DMS153 (cell line): ENCODE measurements at regions not wholly inside any gene's neighbourhood (a gene's known extent, or its start where the extent isn't known, plus 50 kb on each side); places are given as distances from the start of the nearest gene placed in this dataset.

ENCODE experiments used
- DNase-seq: peaks from one replicate; lab custom pipeline; 2025; lab: John Stamatoyannopoulos, UW

DNA sequence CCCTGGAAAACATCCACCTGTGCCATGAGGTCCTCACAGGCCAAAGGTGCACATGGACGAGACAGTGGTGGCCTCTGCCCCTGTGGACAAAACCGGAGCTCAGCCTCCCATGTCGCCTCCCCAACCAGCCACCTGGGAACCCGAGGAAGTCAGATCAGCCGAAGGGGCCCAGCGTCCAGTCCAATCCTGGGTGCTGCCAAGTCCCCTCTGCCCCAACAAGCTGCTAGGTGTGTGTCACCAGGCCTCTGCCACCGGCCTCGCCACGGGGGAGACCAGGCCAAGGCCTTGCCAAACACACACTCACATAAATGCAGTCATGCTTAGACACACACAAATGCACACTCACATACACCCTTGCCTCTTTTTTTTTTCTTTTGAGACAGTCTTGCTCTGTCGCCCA lies 167.8 kb downstream of the RBFOX3 start:
- DNase-seq, result no peak

DNA sequence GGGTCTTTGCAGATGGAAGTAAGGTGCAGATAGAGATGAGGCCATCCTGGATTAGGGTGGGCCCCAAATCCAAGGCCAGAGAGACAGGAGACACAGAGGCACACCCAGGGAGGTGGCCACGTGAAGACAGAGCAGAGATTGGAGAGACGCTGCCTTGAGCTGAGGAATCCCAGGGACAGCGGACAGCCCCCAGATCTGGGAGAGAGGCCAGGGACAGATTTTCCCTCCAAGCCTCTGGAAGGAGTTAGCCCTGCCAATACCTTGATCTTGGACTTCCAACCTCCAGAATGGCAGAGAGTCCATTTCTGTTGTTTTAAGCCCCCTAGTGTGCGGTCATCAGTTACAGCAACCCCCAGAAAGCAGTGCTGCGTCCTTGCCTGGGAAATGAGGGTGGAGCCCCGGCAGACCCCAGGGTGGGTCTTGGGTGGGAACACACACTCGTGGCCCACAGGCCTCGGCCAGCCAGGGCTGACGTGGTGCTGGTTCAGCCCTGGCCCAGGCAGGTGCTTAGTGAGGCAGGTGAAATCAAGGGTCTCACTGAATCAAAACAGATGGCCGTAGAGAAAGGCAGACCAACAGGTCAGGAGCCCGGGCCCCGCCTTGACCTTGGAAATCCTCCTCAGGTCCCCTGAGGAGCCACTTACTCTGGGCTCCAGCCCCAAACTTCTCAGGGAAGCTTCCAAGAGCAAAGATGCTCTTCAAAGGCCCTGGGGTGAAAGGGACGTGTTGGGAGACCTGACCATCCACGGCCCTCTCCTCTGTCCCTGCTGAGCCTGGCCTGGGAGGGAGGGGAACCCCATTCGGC lies 169.3 kb downstream of the RBFOX3 start:
- no peak for DNase-seq

DNA sequence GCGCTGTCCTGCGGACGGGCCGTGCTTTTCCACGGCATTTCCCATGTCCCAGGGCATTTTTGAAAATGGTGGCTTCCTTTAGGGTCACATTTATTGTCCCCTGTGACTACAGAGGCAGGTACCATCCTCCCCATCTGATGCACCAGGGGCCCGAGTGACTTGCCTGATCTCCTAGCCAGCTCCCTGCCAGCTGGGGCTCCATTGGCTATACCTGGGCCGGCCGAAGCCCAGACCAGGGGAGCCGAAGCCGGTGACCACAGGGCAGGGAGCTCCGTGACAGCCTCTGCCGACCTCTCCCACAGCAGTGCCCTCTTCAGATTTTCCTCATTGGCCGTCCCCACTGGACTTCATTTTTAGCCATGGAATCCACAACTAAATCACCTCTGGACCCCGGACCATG lies 170.6 kb downstream of the RBFOX3 start:
- DNase-seq, result no peak

DNA sequence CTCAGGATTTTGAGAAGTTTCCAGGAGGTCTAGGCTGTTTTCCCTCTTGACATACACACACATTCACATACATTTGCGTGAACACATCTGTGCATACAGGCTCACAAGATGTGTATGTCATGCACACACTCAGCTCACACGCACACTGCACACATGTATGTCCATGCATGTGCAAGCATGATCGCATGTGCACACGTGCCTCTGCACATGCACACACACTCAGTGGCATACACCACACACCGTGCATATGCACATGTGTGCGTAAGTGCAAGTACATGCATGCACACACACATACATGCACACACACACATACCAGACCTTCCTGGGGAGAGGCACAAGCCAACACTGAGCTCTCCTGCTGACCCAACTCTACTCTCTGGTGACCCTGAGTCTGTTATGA lies 171.4 kb downstream of the RBFOX3 start:
- DNase-seq, result no peak

DNA sequence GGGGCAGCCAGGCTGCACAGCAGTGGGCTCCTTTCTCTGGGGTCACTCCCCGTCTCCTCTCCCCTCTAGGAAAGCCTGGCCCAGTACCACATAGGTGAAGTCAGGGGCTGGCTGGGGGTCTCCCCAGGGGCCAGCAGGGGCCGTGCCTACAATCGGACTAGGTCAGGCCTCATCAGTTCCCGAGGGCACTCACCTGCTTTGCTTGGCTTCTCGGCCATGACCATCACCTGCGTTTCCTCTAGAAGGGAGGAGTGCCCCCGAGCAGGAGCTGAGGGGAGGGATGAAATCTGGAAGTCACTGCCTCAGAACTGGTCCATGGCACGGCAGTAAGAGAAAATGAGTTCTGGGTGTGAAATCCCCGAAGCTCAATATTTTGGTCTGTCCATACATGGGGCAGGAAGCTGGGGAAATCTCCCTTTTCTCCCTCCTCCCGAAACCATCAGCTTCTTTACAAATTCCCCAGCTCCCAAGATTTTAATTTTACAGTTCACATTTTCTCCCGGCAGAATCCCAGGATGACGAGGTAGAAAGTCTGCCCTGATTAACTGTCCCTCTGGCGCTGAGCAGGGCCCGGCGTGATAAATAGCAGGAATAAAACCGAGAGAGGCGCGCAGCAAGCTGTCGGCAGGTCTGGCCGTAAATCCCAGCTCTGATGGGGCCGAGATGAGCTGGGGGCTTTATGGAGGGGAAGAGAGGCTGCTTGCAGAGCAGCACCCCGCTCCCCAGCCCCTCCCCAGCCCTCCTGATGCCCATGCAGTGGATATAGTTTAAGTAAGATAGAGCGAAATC lies 172.1 kb downstream of the RBFOX3 start:
- no peak for DNase-seq

DNA sequence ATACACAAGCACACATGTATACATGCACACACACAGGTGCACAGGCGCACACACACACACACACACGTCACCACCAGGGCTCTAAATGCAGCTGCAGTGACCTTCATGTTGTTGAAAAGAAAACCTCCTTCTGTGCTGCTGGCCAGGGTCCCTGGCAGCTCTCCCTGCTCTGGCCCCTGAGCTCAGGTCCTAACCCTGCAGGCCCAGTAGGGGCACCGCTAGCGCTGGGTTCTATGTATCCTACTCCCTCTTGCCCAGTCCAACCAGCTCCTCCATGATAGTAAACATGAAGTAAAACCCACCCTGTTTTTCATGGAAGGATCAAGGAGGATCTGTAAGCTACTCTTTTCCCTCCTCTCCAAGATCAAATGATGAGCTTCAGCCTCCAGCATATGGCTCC lies 172.8 kb downstream of the RBFOX3 start:
- DNase-seq, result no peak

DNA sequence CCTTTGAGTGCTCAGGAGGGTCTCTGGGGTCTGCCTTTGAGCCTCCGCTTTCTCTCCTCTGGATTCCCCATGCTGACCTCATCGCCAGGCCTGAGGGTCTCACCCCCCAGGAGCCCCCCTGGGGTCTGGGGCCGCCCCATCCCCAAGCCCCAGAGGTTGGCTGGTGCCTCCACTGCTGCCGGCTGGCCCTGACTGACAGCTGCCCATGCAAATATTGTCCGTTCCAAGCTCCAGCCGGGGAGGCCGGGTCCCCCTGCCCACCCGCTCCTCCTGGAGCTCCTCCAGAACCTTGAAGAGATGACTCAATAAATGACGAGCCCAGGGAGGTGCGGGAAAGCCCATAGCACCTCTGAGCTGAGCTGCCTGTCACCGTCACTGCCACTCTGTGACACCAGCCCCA lies 173.8 kb downstream of the RBFOX3 start:
- no peak for DNase-seq

DNA sequence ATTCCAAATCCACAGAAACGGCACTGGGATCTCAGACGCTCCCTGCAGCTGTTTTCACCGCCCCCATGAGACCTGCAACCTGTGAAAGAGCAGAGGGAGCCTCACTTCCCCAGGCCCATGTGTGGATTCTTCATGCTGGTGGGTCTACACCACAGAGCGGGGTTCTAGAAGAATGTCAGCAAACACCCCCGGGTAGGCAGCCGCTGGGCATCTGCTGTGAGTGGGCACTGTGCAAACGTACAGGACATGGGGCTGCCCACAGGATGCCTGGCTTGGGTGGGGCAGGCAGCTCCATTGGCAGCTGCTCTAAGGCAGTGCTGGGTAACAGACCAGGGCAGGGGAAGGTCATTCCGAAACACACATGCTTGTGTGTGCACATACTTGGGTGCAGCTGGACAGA lies 174.9 kb downstream of the RBFOX3 start:
- no peak for DNase-seq

DNA sequence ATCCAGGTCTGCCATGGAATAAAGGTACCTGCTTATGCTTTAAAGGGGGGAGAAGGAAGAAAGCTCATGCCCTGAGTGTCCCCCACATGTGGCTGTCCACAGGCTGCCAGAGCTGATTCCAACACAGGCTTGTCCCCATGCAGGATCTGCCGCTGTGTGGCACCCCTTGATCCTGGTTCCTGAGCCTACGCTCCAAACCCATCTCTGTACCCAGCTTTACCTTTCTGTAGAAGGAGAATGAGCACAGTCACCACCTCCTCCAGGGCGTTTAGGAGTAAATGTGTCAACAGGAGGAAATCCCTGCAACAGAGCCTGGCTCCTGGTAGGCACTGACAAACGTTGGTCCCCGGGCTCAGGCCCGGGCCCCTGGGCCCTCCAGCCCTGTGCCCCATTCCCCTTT lies 175.6 kb downstream of the RBFOX3 start:
- DNase-seq, result no peak

DNA sequence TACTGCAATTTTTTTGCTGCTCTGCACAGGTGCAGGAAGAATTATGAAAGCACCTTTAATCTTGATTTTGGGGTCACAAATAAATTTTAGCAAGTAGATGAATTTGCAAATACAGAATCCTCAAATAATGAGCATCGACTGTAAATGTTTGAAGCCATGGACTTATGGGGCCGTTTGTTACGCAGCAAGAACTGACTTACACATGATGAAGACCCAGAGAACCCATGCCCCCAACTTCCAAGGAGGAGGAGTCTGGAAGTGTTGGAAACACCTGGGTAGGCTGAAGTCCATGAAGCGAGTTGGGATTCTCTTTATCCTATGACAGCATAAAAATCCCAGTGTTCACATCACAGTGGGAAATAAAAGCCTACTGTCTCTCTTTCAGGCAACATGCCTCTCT lies 176.6 kb downstream of the RBFOX3 start:
- no peak for DNase-seq

DNA sequence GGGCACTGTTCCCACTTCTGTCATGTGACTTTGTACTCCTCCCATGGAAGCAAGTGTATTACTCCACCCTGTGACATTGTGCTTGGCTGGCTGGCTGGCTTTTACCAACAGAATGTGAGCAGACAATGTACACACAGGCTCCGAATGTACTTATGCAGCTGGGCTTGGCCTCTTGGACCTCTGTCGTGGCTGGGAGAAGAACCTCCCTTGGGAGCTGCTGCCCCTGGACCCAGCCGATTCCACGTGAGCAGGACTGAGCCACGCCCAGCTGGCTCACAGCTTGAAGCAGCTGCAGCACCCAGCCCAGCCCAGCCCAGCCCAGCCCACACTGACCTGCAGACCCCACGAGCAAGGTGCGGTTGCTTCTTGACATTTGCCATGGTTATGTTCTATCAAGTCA lies 177.5 kb downstream of the RBFOX3 start:
- DNase-seq, result no peak

DNA sequence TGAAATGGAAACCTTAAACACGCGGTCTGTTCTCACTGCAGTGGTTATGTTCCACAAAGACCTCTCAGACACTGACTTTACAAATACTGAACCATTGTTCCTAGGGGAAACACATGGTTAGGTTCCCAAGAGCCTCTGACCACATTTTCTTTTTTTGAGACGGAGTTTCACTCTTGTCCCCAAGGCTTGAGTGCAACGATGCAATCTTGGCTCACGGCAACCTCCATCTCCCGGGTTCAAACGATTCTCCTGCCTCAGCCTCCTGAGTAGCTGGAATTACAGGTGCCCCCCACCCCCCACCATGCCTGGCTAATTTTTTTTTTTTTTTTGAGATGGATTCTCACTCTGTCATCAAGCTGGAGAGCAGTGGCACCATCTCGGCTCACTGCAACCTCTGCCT lies 179.7 kb downstream of the RBFOX3 start:
- no peak for DNase-seq

DNA sequence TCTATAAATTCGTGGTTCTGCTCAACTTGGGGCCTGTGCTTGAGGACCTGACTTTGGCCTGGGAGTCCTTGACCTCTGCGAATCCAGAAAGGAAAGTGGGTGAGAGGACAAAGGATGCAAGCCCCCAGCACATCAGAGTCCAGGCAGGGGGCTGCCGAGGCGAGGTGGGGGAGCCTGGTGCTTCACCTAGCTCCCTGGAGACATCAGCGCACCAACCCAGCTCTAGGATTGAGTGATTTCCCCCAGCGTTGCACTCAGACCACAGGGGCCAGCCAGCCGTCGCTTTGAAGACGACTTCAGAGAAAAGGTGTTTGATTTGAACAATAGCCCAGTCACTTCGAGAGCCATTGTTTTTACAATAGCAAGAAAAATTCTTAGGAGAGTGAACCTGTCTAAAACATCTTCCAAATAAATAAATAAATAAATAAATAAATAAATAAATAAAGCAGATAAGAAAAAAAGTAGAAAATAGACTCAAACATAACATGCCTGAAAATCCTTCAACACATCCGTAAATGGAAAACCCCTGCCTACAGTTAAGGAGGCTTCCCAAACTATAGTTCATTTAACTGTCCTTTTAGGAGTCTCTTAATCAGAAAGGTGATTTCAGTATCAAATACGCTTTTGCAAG lies 180.9 kb downstream of the RBFOX3 start:
- no peak for DNase-seq

DNA sequence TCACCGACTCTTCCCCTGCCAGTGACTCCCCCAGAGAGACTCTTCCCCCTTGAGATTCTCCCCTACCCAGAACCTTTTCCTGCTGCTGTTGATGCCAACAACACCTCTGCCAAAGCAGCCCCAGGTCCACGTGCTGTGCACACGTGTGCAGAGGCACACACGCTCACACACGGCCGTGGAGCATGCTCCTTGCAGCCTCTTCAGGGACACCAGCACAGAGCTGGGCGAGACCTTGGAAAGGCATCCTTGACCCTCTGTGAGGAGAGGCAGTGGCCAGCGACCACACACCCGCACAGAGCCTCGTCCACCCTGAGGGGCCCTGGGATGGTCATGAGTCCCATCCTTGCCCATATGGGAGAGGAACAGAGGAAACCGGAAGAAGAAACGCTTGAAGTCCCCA lies 181.9 kb downstream of the RBFOX3 start:
- DNase-seq, result no peak

DNA sequence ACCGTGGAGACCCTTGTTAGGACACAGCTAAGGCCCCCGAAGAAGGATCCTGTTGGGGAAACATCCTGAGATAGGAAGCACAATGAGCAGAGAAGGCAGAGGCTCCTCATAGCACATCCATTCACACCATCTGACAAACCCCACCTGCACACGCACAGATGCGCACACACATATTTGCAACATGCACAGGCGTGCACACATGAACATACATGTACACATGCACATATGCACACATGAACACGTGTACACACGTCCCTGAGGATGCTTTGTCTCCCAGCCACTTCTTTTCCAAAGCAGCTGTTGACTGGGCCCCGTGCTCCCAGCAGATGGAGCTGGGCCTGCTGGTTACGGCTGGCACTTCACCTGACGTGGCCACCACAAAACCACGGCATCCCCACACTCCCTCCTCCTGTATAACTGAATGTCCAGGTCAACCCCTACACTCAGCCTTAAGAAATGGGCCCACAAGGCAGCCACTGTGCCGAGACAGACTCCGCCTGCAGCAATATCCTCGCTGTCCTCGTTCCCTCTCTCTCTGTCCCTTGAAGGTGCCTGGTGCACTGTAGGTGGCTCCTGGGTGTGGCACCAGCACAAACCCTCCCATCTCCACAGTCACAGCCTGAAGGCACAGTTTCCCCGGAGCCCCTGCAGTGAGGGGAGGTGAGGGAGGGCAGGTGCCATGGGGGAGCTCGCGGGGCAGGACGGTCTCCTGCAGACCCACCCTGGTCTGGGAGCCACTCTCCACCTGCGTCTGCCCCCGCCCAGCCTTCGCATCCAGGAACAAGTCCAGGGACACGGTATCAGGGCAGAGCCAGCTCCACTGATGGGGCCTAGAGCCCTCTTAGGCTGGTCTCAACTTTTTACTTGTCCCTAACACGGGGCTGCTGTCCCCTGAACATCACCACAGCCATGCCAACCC lies 183.0 kb downstream of the RBFOX3 start:
- no peak for DNase-seq

DNA sequence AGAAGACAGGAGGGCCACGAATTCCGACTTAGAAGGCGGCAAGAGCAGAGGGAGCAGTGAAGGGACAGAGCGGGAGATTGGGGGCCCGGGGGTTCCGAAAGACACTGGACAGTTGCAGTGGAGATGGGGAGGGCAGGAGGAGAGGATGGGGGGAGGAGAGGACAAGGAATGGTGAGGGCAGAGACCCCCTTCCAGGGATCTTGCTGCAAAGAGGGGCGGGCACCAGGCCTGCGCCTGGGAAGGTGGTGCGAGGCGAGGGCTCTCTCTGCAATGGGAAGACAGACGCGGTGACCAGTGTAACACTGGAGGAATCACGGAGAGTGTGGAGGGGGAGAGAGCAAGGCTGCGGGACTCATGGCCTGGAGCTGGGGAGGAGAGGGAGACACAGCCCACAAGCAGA lies 185.2 kb downstream of the RBFOX3 start:
- no peak for DNase-seq

DNA sequence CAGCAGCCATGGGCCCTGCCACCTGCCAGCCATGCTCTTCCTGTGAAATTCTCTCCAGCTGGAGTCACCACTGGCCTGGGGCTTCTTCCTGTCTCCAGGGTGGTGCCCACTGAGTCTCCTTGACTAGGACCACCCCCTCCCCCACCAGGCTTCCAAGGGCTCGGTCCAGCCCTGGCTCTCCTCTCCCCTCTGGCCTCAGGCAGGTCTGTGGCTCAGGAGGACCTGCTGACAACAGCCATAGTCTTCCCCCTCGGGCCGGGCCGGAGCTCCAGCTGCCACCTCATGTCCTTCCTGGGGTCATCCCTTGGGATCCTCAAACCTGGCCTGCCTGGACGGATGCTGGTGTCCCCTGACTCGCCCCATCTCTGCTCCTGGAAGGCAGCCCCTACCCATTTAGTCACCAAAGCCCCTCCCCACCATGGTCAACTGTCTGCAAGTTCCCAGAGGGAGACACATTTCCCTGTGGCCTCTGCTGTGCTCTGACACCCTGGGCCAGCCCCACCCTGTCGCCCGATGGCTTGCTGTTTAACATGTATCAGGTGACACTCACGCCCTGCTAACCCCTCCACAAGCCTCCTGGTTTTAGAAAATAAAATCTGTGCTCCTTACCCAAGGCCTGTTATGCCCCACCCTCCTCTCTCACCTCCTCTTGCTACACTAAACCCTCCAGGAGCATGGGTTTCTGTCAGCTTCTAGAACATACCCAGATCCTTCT lies 186.2 kb downstream of the RBFOX3 start:
- no peak for DNase-seq

DNA sequence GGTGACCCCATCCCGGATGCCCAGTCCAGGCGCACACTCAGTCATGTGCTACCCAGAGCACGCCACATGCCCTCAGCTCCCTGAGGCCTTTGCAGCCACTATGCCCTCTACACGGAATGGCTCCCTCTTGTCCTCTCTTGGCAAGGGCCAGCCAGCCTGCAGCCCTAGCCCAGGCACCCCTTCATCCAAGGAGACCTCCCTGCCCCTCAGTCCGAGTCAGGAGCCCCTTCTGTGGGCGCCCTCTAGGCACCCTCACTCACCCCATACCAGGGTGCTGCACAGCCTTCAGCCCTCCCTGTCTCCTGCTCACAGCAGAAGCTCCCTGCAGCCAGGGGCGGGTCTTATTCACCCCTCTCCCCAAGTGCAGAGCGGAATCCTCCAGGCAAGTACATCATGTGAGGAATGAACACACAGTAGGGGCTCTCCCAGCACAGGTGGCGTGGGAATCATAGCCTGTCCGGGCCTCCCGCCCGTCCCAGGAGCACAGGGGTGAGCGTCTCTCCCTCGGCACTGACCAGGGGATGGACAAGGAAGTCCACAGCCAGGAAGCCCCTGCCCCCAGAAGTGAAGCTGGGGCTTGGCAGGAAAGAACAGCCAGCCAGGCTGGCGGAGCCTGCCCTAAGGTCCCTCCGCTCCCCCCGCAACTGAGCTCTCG lies 186.9 kb downstream of the RBFOX3 start:
- no peak for DNase-seq

DNA sequence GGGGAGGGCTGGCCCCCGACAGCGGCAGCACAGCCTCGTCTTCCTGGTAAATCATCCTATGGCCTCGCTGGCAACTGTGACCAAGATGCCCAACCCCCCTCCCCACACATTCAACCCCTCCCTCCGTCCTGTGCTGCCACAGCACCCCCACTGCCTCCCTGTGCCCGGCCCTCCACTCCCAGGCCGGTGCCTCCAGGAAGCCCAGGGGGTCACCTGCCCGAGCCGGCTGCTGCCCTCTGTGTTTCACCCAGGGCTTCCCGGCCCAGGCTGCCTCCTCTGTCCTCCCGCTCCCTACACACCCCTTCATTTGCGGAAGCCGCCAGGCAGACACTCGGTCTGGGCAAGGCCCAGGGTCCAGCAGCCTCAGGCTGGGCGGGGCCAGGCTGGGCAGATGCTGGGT lies 188.6 kb downstream of the RBFOX3 start:
- no peak for DNase-seq

DNA sequence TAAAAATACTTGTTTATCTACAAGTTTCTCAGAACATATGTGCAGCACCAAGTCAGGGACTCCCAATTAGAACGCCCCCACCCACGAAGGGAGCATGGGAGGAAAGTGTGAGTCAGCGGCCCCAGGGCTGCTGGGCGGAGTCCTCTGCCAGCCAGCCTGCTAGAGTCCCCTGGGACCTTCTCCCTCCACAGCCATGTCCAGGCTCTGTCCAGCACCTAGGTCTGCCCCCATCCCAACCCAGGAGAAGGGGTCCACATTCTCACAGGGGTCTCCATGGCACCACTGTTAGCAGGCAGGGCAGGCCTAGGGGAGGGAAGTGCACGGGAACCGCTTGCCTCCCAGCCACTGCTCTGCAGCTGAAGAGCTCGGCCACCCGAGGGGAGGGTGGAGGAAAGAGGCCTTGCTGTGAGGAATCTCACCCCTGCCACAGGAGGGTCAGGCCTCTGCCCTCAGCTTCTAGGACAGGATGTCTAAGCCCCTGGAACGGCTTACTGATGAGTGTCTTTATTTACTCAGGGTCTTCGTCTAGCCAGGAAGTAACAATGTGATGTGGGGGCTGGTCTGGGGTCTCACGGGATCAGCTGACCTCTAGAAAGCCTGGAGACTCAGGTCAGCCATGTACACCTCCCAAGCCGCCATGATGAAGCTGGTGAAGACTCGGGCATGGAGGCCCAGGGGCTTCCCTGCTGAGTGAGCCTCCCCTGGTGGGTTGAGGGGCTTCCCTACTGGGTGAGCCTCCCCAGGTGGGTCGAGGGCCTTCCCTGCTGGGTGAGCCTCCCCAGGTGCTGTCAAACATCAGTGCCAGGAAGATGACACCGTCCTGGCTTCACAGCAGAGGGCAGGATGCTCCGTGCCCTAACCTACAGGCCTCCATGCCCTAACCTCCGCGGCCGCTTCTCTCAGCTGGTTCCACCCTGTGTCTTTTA lies 190.3 kb downstream of the RBFOX3 start:
- DNase-seq, result no peak
